Activated T-cell treated with anti-CD3 and anti-CD28 coated beads, Interleukin-2, amount 50 U/mL, for 72 hours (primary cell): ENCODE measurements at regions not wholly inside any gene's neighbourhood (a gene's known extent, or its start where the extent isn't known, plus 50 kb on each side); places are given as distances from the start of the nearest gene placed in this dataset.

Source experiments
- ATAC-seq, 2 donors: fragments of 150-1000 bp; cut with Tn5 transposase; replicated peaks in 1 of 2; 2 replicates each; pipeline ENCODE4 v1.10.0; 2021; ENCODE audit warnings: moderate library complexity in 2 of 2, mild to moderate bottlenecking in 1 of 2
- DNase-seq, 2 donors: peaks; one replicate each; pipeline ENCODE4 v3.0.0; 2021 to 2022; ENCODE audit warnings: mixed read lengths in 1 of 2
- H3K27ac Mint-ChIP-seq: one replicate; pipeline ENCODE4 v1.8.0; 2022; ENCODE audit warnings: mild to moderate bottlenecking, moderate library complexity, mixed read lengths
- H3K27me3 Mint-ChIP-seq: one replicate; pipeline ENCODE4 v1.8.0; 2022; ENCODE audit warnings: low read depth, mixed read lengths
- H3K36me3 Mint-ChIP-seq, 2 donors: one replicate each; pipeline ENCODE4 v1.8.0; 2022; ENCODE audit warnings: mixed read lengths in 2 of 2, mild to moderate bottlenecking in 1 of 2; ENCODE audit not compliant: insufficient read depth in 2 of 2
- H3K4me1 Mint-ChIP-seq: one replicate; pipeline ENCODE4 v1.8.0; 2022; ENCODE audit warnings: low read depth, mixed read lengths
- H3K4me3 Mint-ChIP-seq, 2 donors: one replicate each; pipeline ENCODE4 v1.8.0; 2022; ENCODE audit warnings: mild to moderate bottlenecking in 2 of 2, mixed read lengths in 2 of 2, moderate library complexity in 2 of 2
- H3K9me3 Mint-ChIP-seq, 2 donors: one replicate each; pipeline ENCODE4 v1.8.0; 2022; ENCODE audit warnings: mixed read lengths in 2 of 2

DNA sequence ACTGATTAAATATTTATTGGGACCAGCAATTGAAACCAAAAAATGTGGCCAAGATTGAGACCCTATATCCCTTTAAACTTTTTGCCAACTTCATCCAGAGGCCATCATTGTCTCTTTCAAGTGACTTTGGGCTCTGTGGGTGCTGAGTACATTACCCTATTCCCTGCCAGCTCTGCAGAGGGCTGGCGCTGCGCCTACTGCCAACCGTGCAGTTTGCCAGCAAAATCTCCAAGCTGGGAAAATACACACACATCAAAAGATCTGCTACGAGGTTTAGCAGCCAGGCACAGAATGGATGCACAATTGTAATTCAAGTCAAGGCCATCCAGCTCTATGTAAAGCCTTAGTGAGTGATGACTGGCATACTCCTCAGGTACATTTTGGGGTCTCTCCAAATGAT lies 125.0 kb downstream of the CBLN4 start:
- no peak for DNase-seq
- peaks cover 0 to 12% of the 10 kb centered on the region in 2 donors for H3K9me3 Mint-ChIP-seq
- H3K36me3 Mint-ChIP-seq = no peaks in the 10 kb centered on the region

DNA sequence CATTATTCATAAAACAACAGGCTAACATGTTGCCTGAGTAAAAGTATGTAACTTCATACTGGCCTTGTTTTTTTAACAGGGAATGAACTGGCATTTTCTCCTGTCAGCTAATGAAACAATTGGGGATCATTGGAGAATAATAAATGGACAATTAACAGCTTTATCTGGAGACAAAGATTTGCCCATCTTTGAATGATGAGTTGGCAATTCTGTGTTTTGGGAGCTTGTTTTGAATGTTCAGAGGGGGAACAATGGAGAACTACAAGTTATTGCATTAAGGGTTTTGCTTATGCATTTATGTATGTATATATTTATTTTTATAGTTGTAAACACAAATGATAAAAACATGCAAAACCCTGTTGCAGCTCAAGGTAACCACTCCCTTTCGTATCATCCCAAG lies 150.3 kb downstream of the CBLN4 start:
- no peak overlapping the region for H3K27ac Mint-ChIP-seq
- no peak for ATAC-seq
- H3K9me3 Mint-ChIP-seq = no peaks in the 10 kb centered on the region
- no peaks in the 10 kb centered on the region for H3K4me1 Mint-ChIP-seq
- no peak for DNase-seq
- peaks cover 0 to 2% of the 10 kb centered on the region in 2 donors for H3K36me3 Mint-ChIP-seq
- no peaks in the 10 kb centered on the region for H3K27me3 Mint-ChIP-seq
- no peak overlapping the region for H3K4me3 Mint-ChIP-seq

More for the DNA sequence above, 125.0 kb downstream of the CBLN4 start:
- Mint-ChIP-seq H3K27ac (no peak overlapping the region), H3K4me1 (no peaks in the 10 kb centered on the region), H3K27me3 (no peaks in the 10 kb centered on the region), H3K4me3 (no peak overlapping the region)
- ATAC-seq = no peak

DNA sequence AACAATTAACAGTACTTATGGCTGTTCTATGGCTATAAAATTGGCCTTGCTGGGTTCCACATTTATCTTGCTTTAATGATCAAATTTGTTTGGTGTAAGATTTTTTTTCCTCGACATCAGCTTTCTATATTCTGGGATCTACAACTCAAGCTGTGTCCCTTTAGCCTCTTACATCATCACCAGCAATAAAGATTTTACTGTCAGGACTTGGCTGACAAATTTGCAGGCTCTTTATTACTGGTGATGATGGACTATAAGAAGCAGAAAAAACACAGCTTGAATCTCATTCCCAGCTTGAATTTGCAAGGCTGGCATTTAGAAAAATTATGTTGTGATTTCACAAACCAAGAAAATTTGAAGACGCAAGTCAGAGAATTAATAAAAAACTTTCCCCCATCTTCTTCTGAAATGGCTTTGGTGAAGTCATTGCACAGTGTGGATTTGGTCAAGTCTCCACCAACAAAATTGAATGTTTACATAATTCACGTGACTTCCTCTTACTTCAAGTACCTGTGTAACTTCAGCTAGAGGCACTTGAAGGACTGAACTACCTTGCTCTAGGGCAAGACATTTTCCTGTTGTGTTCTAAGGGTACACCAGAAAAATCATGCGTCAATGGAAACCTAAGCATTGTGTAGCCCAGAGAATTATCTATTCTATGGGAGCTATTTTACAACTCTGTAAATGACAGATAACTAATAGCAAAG lies 175.0 kb downstream of the CBLN4 start:
- Mint-ChIP-seq H3K4me3 (no peak overlapping the region), H3K27me3 (no peaks in the 10 kb centered on the region), H3K4me1 (no peaks in the 10 kb centered on the region), H3K9me3 (peaks cover 2 to 7% of the 10 kb centered on the region in 2 donors), H3K27ac (no peak overlapping the region), H3K36me3 (no peaks in the 10 kb centered on the region)
- ATAC-seq (no peak), DNase-seq (no peak)

GRCh38 chr20:55805138-55805537 lies 200.2 kb downstream of the CBLN4 start:
- no peaks in the 10 kb centered on the region for H3K36me3 Mint-ChIP-seq
- no peak overlapping the region for H3K27ac Mint-ChIP-seq
- H3K4me1 Mint-ChIP-seq = no peaks in the 10 kb centered on the region
- no peaks in the 10 kb centered on the region for H3K27me3 Mint-ChIP-seq
- H3K9me3 Mint-ChIP-seq = peaks cover 3% of the 10 kb centered on the region in 2 donors
- H3K4me3 Mint-ChIP-seq = no peak overlapping the region
- no peak for DNase-seq
- ATAC-seq = no peak

GRCh38 chr20:55800552-55801245 lies 204.6 kb downstream of the CBLN4 start:
- H3K27ac Mint-ChIP-seq = no peak overlapping the region
- DNase-seq (no peak), ATAC-seq (no peak)
- no peaks in the 10 kb centered on the region for H3K36me3 Mint-ChIP-seq
- H3K4me3 Mint-ChIP-seq = no peak overlapping the region
- H3K4me1 Mint-ChIP-seq = no peaks in the 10 kb centered on the region
- H3K9me3 Mint-ChIP-seq = peaks cover 3 to 5% of the 10 kb centered on the region in 2 donors
- no peaks in the 10 kb centered on the region for H3K27me3 Mint-ChIP-seq

GRCh38 chr20:55793986-55794385 lies 211.3 kb downstream of the CBLN4 start:
- no peak overlapping the region for H3K27ac Mint-ChIP-seq
- no peaks in the 10 kb centered on the region for H3K36me3 Mint-ChIP-seq
- DNase-seq = no peak
- H3K4me1 Mint-ChIP-seq = no peaks in the 10 kb centered on the region
- ATAC-seq = no peak
- no peaks in the 10 kb centered on the region for H3K27me3 Mint-ChIP-seq
- no peak overlapping the region for H3K4me3 Mint-ChIP-seq
- peaks cover 2 to 13% of the 10 kb centered on the region in 2 donors for H3K9me3 Mint-ChIP-seq

DNA sequence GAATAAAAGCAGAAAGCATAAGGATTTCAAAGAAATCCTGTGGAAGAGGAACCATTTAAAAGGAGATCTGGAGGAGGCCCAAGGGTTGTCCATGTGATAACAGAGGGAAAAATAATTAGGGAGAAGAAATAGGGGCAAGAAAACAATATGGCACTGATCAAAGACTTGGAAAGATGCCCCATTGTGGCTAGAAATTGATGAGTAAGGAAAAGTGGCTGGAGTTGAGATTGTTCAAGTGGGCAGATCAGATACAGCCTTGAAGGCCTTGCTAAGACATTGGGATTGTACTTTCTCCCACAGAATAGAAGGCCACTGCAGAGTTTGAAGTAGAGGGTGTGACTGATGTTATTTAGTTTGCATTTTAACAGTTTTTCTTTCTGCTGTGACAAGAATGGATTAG lies 213.3 kb downstream of the CBLN4 start:
- no peak overlapping the region for H3K4me3 Mint-ChIP-seq
- H3K27ac Mint-ChIP-seq = no peak overlapping the region
- H3K27me3 Mint-ChIP-seq = no peaks in the 10 kb centered on the region
- H3K9me3 Mint-ChIP-seq = peaks cover 5 to 10% of the 10 kb centered on the region in 2 donors
- H3K4me1 Mint-ChIP-seq = no peaks in the 10 kb centered on the region
- ATAC-seq (no peak), DNase-seq (no peak)
- no peaks in the 10 kb centered on the region for H3K36me3 Mint-ChIP-seq

- no peak overlapping the region for H3K4me3 Mint-ChIP-seq
- no peaks in the 10 kb centered on the region for H3K4me1 Mint-ChIP-seq
- H3K36me3 Mint-ChIP-seq = no peaks in the 10 kb centered on the region
- no peak overlapping the region for H3K27ac Mint-ChIP-seq
- no peak for DNase-seq
- no peaks in the 10 kb centered on the region for H3K27me3 Mint-ChIP-seq
- H3K9me3 Mint-ChIP-seq = peaks cover 5 to 12% of the 10 kb centered on the region in 2 donors
- no peak for ATAC-seq
Observed at GRCh38 chr20:55790178-55790577, 215.1 kb downstream of the CBLN4 start.

GRCh38 chr20:55784036-55784435 lies 221.3 kb downstream of the CBLN4 start:
- ATAC-seq (no peak), DNase-seq (no peak)
- peaks cover 1 to 5% of the 10 kb centered on the region in 2 donors for H3K9me3 Mint-ChIP-seq
- no peaks in the 10 kb centered on the region for H3K36me3 Mint-ChIP-seq
- no peak overlapping the region for H3K4me3 Mint-ChIP-seq
- no peaks in the 10 kb centered on the region for H3K27me3 Mint-ChIP-seq
- H3K27ac Mint-ChIP-seq = no peak overlapping the region
- H3K4me1 Mint-ChIP-seq = no peaks in the 10 kb centered on the region

DNA sequence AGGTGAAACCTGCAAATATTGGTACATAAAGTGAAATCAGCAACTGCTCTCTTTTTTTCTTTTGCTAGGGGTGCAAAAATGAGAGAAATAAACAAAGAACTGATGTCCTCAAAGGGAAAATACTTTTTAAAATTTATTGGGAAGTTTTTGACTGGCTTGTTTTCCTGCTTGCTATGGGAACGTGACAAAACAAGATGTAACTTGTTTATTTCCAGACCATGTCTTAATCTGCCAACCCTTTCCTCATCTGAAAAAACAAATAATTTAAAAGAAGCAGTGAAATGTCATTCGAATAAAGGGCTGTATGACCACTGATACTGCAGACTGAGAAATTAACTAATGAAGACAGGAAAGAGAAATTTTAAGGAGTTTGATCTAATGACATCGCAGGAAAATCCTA lies 221.9 kb downstream of the CBLN4 start:
- H3K36me3 Mint-ChIP-seq = no peaks in the 10 kb centered on the region
- DNase-seq (no peak), ATAC-seq (no peak)
- H3K9me3 Mint-ChIP-seq = peaks cover 1 to 5% of the 10 kb centered on the region in 2 donors
- H3K4me3 Mint-ChIP-seq = no peak overlapping the region
- no peaks in the 10 kb centered on the region for H3K4me1 Mint-ChIP-seq
- H3K27me3 Mint-ChIP-seq = no peaks in the 10 kb centered on the region
- H3K27ac Mint-ChIP-seq = no peak overlapping the region

GRCh38 chr20:55782912-55783253 lies 222.4 kb downstream of the CBLN4 start:
- no peaks in the 10 kb centered on the region for H3K27me3 Mint-ChIP-seq
- peaks cover 1 to 5% of the 10 kb centered on the region in 2 donors for H3K9me3 Mint-ChIP-seq
- H3K36me3 Mint-ChIP-seq = no peaks in the 10 kb centered on the region
- ATAC-seq (no peak), DNase-seq (no peak)
- H3K4me3 Mint-ChIP-seq = no peak overlapping the region
- no peaks in the 10 kb centered on the region for H3K4me1 Mint-ChIP-seq
- H3K27ac Mint-ChIP-seq = no peak overlapping the region

- H3K27ac Mint-ChIP-seq = no peak overlapping the region
- no peaks in the 10 kb centered on the region for H3K4me1 Mint-ChIP-seq
- H3K27me3 Mint-ChIP-seq = no peaks in the 10 kb centered on the region
- peaks cover 1 to 2% of the 10 kb centered on the region in 2 donors for H3K9me3 Mint-ChIP-seq
- no peak for DNase-seq
- no peak for ATAC-seq
- no peaks in the 10 kb centered on the region for H3K36me3 Mint-ChIP-seq
- no peak overlapping the region for H3K4me3 Mint-ChIP-seq
Observed at GRCh38 chr20:55782224-55782911, 223.0 kb downstream of the CBLN4 start.

DNA sequence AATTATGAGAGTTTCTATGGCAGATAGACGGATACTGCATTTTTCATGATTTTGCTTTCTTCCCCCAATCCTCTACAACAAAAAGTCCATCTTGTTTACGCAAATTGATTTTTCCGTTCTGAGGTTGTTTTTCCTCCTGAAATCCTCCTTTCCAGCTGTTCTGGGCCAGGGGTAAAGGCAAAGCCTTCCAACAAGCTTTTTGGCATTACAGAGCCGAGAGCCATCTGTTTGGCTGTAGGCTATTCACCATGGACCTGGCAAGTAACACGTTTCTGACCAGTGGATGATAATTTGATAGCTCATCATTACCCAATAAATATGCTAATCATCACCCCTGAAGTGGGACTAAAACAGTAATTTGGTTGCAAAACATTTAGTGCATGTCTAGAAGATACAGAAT lies 226.5 kb downstream of the CBLN4 start:
- no peak for ATAC-seq
- Mint-ChIP-seq H3K4me1 (no peaks in the 10 kb centered on the region), H3K36me3 (no peaks in the 10 kb centered on the region), H3K9me3 (peaks cover 0 to 2% of the 10 kb centered on the region in 2 donors), H3K4me3 (no peak overlapping the region), H3K27me3 (no peaks in the 10 kb centered on the region), H3K27ac (no peak overlapping the region)
- no peak for DNase-seq
